GM23248 (cell line): ENCODE measurements at regions not wholly inside any gene's neighbourhood (a gene's known extent, or its start where the extent isn't known, plus 50 kb on each side); places are given as distances from the start of the nearest gene placed in this dataset.

Experiments
- DNase-seq: peaks from one replicate; pipeline ENCODE4 v3.0.0-alpha.2; 2015
- H2AFZ ChIP-seq: fragments of 200-600 bp; sonication (generic); 2 replicates; pipeline ENCODE4 v1.6.1; 2016; ENCODE audit warnings: antibody characterized with exemption
- H3F3A ChIP-seq: fragments of 200-600 bp; sonication (generic); 2 replicates; pipeline ENCODE4 v1.6.1; 2016; ENCODE audit warnings: mild to moderate bottlenecking, antibody characterized with exemption, mixed run types; ENCODE audit not compliant: insufficient read depth
- H3K27ac ChIP-seq: fragments of 200-600 bp; sonication (generic); 2 replicates; pipeline ENCODE4 v1.5.1; 2016; ENCODE audit warnings: mild to moderate bottlenecking
- H3K27me3 ChIP-seq: fragments of 200-600 bp; sonication (generic); replicated peaks from 2 replicates; pipeline ENCODE4 v1.6.1; 2016; ENCODE audit warnings: mild to moderate bottlenecking; ENCODE audit not compliant: insufficient read depth
- H3K36me3 ChIP-seq: fragments of 200-600 bp; sonication (generic); 2 replicates; pipeline ENCODE4 v1.6.1; 2016; ENCODE audit warnings: low read depth, mild to moderate bottlenecking
- H3K4me1 ChIP-seq: fragments of 200-600 bp; sonication (generic); 2 replicates; pipeline ENCODE4 v1.6.1; 2016; ENCODE audit warnings: mild to moderate bottlenecking; ENCODE audit not compliant: insufficient read depth
- H3K4me2 ChIP-seq: fragments of 200-600 bp; sonication (generic); one replicate; pipeline ENCODE4 v1.6.1; 2016; ENCODE audit warnings: mild to moderate bottlenecking; ENCODE audit not compliant: unreplicated experiment
- H3K4me3 ChIP-seq: fragments of 200-600 bp; sonication (generic); 2 replicates; pipeline ENCODE4 v1.5.1; 2016; ENCODE audit warnings: mild to moderate bottlenecking
- H3K79me2 ChIP-seq: fragments of 200-600 bp; sonication (generic); 2 replicates; pipeline ENCODE4 v1.6.1; 2016; ENCODE audit warnings: mild to moderate bottlenecking; ENCODE audit not compliant: insufficient read depth
- H3K9ac ChIP-seq: fragments of 200-600 bp; sonication (generic); 2 replicates; pipeline ENCODE4 v1.6.1; 2016; ENCODE audit warnings: mild to moderate bottlenecking
- H3K9me2 ChIP-seq: fragments of 200-600 bp; sonication (generic); 2 replicates; pipeline ENCODE4 v1.6.1; 2016; ENCODE audit warnings: mixed run types, mild to moderate bottlenecking, moderate library complexity; ENCODE audit not compliant: insufficient read depth
- H3K9me3 ChIP-seq: fragments of 200-600 bp; sonication (generic); one replicate; pipeline ENCODE4 v1.6.1; 2017; ENCODE audit warnings: low read depth
- H4K20me1 ChIP-seq: fragments of 200-600 bp; sonication (generic); 2 replicates; pipeline ENCODE4 v1.6.0; 2016; ENCODE audit not compliant: insufficient read depth
- EZH2 ChIP-seq: fragments of 200-600 bp; sonication (generic); IDR thresholded peaks from 2 replicates; pipeline ENCODE4 v1.6.1; 2018; ENCODE audit warnings: antibody characterized with exemption, mild to moderate bottlenecking; ENCODE audit not compliant: insufficient read depth, poor library complexity, severe bottlenecking
- EZH2phosphoT487 ChIP-seq: fragments of 200-600 bp; sonication (generic); IDR thresholded peaks from 2 replicates; pipeline ENCODE4 v1.6.1; 2018; ENCODE audit warnings: antibody characterized with exemption, moderate library complexity, mild to moderate bottlenecking, low read depth; ENCODE audit not compliant: insufficient read depth
- WGBS, 2 experiments: methylation state at CpG; one replicate each; pipeline ENCODE4 v1.1.6; 2015 to 2017; ENCODE audit warnings: low lambda C conversion rate in 2 of 2, low coverage in 1 of 2; ENCODE audit errors: missing lambda C conversion rate in 2 of 2; 5-methylcytosine and 5-hydroxymethylcytosine counted together
- in situ Hi-C: fragments of 300-500 bp; cut with MboI; formaldehyde crosslinking; loops from 2 replicates; pipeline ENCODE4 v1.15.0; 2020

DNA sequence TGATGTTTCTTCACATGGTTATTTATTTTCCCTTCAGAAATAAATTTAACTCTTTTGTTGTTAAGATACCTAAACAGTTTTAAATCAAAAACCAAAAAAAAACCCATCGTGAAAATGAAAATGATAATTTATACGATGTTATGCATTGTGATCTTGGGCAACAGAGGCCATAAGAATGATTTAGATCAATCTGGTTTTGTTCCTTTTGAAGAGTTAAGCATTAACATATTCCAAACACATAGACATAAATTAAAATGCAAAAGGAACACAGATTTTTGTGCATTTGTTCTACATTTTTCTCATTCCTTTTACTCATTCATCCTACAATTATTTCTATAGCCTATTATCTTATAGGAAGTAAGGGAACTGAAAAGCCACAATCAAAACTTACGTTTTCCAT lies 226.1 kb upstream of the SEMA3D start:
- H3K9me3 ChIP-seq = no peaks in the 10 kb centered on the region
- H3K79me2 ChIP-seq = no peaks in the 10 kb centered on the region
- H4K20me1 ChIP-seq = no peaks in the 10 kb centered on the region
- no peaks in the 10 kb centered on the region for H3F3A ChIP-seq
- H3K4me1 ChIP-seq = no peaks in the 10 kb centered on the region
- H3K27me3 ChIP-seq = no peaks in the 10 kb centered on the region
- H3K36me3 ChIP-seq = no peaks in the 10 kb centered on the region
- WGBS, 2 experiments = 73 to 77% methylated on average over 3 of the region's 3 CpGs
- DNase-seq = no peak
- no peaks in the 10 kb centered on the region for H3K9me2 ChIP-seq
- H3K27ac ChIP-seq = no peak overlapping the region
- no peak overlapping the region for H3K4me2 ChIP-seq
- no peak overlapping the region for H3K4me3 ChIP-seq
- in situ Hi-C loops = no loop called here
- no peak overlapping the region for H2AFZ ChIP-seq
- TF ChIP-seq EZH2phosphoT487 = no peak
- no peak for TF ChIP-seq EZH2
- H3K9ac ChIP-seq = no peak overlapping the region

GRCh38 chr7:85407391-85407790 lies 220.5 kb upstream of the SEMA3D start:
- H3K27me3 ChIP-seq = no peaks in the 10 kb centered on the region
- no peaks in the 10 kb centered on the region for H3K36me3 ChIP-seq
- in situ Hi-C loops = no loop called here
- TF ChIP-seq EZH2 = no peak
- no peak for TF ChIP-seq EZH2phosphoT487
- no peaks in the 10 kb centered on the region for H3F3A ChIP-seq
- H3K9me3 ChIP-seq = no peaks in the 10 kb centered on the region
- no peak overlapping the region for H3K9ac ChIP-seq
- DNase-seq = no peak
- no peaks in the 10 kb centered on the region for H3K4me1 ChIP-seq
- H3K4me2 ChIP-seq = no peak overlapping the region
- 67 to 70% methylated on average over 3 of the region's 3 CpGs for WGBS, 2 experiments
- H4K20me1 ChIP-seq = no peaks in the 10 kb centered on the region
- H3K9me2 ChIP-seq = no peaks in the 10 kb centered on the region
- no peaks in the 10 kb centered on the region for H3K79me2 ChIP-seq
- no peak overlapping the region for H2AFZ ChIP-seq
- H3K27ac ChIP-seq = no peak overlapping the region
- no peak overlapping the region for H3K4me3 ChIP-seq

DNA sequence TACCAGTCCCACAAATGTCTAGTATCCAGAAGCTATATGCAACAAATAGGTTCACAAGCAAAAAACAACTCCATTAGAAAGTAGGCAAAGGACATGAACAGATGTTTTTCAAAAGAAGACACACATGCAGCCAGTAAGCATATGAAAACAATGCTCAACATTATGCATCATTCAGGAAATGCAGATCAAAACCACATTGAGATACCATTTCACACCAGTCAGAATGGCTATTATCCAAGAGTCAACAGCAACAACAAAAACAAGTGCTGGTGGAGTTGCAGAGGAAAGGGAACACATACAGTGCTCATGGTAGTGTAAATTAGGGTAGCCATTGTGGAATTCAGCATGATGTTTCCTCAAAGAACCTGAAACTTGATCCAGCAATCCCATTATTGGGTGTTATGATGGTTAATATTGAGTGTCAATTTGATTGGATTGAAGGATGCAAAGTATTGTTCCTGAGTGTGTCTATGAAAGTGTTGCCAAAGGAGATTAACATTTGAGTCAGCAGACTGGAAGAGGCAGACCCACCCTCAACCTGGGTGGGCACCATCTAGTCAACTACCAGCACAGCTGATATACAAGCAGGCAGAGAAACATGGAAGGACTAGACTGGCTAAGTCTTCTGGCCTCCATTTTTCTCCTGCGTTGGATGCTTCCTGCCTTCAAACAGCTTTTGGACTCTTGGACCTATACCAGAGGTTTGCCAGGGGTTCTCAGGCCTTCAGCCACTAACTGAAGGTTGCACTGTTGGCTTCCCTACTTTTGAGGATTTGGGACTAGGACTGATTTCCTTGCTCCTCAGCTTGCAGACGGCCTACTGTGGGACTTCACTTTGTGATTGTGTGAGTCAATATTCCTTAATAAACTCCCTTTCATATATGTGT lies 218.4 kb upstream of the SEMA3D start:
- 68 to 71% methylated on average over 2 of the region's 2 CpGs for WGBS, 2 experiments
- H3K9me3 ChIP-seq = no peaks in the 10 kb centered on the region

GRCh38 chr7:85396676-85397075 lies 209.8 kb upstream of the SEMA3D start:
- H3K27ac ChIP-seq = no peak overlapping the region
- in situ Hi-C loops = no loop called here
- 78 to 79% methylated on average over 1 of the region's 1 CpG for WGBS, 2 experiments

More for the DNA sequence above, 218.4 kb upstream of the SEMA3D start:
- H4K20me1 ChIP-seq = no peaks in the 10 kb centered on the region
- H3K4me3 ChIP-seq = no peak overlapping the region
- H3K27ac ChIP-seq = no peak overlapping the region
- H3K9ac ChIP-seq = no peak overlapping the region
- TF ChIP-seq EZH2 (no peak), EZH2phosphoT487 (no peak)
- no peaks in the 10 kb centered on the region for H3K4me1 ChIP-seq
- no peaks in the 10 kb centered on the region for H3K36me3 ChIP-seq
- H3K79me2 ChIP-seq = no peaks in the 10 kb centered on the region
- in situ Hi-C loops = no loop called here
- DNase-seq = peak; percentile 55
- no peaks in the 10 kb centered on the region for H3K27me3 ChIP-seq
- H3F3A ChIP-seq = no peaks in the 10 kb centered on the region
- H3K9me2 ChIP-seq = no peaks in the 10 kb centered on the region
- no peak overlapping the region for H3K4me2 ChIP-seq
- H2AFZ ChIP-seq = no peak overlapping the region

More at GRCh38 chr7:85396676-85397075, 209.8 kb upstream of the SEMA3D start:
- H3K27me3 ChIP-seq = no peaks in the 10 kb centered on the region
- DNase-seq = no peak
- H3K9me2 ChIP-seq = no peaks in the 10 kb centered on the region
- no peak overlapping the region for H2AFZ ChIP-seq
- no peaks in the 10 kb centered on the region for H3K79me2 ChIP-seq
- H3K4me3 ChIP-seq = no peak overlapping the region
- no peak overlapping the region for H3K9ac ChIP-seq
- H3K36me3 ChIP-seq = no peaks in the 10 kb centered on the region
- no peak overlapping the region for H3K4me2 ChIP-seq
- no peaks in the 10 kb centered on the region for H3F3A ChIP-seq
- no peaks in the 10 kb centered on the region for H4K20me1 ChIP-seq
- no peaks in the 10 kb centered on the region for H3K9me3 ChIP-seq
- H3K4me1 ChIP-seq = no peaks in the 10 kb centered on the region
- TF ChIP-seq EZH2phosphoT487 = no peak
- TF ChIP-seq EZH2 = no peak
